ENCODE measurements at regions not wholly inside any gene's neighbourhood (a gene's known extent, or its start where the extent isn't known, plus 50 kb on each side); places are given as distances from the start of the nearest gene placed in this dataset.
A peak's percentile ranks its signal among the peaks of the same experiment; 100 is the strongest.
"Not testable (repeated sequence)": the region's sequence is repeated elsewhere in the genome, so short reads cannot be mapped to it uniquely, and the experiment has no call there.

GRCh38 chr3:82410366-82410765 is 648.9 kb upstream of the GBE1 start:
- DNase-seq (ENCODE audit: low read depth): no peak

DNA sequence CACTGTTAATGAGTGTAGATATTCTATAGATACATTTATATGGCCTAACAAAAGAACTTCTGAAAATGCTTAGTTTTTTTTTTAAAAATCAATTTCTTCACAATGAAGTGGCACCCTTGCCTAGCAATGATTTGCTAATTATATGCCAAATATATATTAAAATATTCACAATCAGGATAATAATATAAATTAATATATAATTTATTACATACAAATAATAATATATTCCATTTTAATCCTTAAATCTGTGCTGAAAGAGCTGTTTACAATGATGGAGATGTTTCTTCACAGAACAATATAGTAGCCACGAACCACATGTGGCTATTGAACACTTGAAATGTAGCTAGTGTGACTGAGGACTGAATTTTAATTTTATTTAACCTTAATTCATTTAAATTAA is 648.4 kb upstream of the GBE1 start:
- no peak for DNase-seq (ENCODE audit: low read depth)

DNA sequence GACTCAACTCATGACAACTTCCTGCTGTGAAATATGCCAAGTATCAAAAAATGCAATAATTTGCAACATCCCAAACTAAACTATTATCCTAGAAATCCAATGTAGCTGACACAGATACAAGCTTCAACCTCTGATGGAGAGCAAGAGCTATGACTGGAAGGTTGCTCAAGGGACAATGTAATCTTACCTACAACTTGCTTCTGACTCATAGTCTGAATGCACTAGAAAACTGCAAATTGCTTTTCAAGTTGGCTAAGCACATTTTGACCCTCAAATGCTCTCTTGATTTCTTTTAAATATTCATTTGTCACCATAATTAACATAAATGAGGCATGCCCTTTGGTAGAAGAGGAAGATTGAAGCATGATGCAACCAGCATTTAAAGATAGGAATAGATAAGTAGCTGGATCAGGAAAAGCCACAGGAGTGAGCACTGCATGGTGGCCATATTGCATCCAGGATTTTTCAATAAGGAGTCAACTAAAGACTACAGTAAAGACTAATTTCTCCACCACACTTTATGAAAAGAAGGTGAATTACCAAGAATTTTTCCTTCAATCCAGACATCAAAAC is 630.8 kb upstream of the GBE1 start:
- no peak for DNase-seq (ENCODE audit: low read depth)

DNA sequence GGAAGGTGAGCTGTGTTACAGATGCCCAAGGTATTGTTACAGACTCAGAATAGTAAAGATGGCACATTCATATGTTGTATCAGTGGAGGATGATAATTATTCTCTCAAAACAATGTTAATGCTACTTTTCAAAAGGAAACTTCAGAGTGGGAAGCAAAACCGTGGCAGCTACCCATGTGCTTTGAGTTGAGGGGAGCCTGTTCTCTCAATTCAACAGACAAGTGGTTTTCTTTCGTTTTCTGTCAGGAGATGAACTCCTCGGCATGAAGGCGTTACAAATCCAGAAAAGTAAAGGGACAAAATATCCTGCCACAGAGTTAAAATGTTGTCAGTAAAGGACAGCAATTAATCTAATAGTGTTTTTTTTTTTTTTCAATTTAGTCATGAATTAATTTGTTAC is 629.4 kb upstream of the GBE1 start:
- DNase-seq (ENCODE audit: low read depth): no peak

DNA sequence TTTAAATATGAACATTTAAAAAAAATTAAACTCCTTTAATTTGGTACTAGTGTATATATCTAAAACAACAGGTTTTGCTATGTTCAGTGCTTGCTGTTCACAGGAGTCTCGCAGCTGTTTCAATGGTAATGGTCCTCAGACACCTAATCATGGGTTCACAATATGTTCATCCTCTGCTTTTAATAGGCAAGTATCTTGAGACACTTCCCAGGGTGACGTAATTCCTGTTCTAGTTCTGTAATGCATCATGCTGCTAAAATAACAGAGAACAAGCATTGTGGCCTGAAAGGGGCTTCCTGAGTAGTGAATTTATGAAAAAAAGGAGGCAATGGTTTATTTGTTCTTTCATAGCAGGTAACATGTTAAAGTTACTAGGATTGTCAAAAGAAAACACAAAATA is 625.2 kb upstream of the GBE1 start:
- no peak for DNase-seq (ENCODE audit: low read depth)

DNA sequence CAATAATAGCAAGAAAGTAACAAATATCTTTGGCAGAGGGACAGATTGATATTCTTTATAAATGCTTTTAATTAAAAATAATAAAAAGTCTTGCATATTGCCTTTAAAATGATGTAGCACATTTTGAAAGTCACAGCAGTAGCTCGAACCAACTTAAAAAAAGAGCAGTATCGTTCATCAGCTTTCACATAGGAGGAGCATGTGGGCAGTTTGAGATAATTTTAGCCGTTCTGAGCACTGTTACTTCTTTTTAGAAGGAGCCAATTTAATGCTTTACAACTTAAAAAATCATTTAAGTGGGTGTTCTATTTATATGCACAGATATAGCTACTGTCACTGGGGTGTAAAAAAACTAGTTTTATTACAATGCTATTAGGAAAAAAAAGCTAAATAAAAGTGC is 622.7 kb upstream of the GBE1 start:
- DNase-seq (ENCODE audit: low read depth): no peak

GRCh38 chr3:82382831-82383230 is 621.4 kb upstream of the GBE1 start:
- no peak for DNase-seq (ENCODE audit: low read depth)

DNA sequence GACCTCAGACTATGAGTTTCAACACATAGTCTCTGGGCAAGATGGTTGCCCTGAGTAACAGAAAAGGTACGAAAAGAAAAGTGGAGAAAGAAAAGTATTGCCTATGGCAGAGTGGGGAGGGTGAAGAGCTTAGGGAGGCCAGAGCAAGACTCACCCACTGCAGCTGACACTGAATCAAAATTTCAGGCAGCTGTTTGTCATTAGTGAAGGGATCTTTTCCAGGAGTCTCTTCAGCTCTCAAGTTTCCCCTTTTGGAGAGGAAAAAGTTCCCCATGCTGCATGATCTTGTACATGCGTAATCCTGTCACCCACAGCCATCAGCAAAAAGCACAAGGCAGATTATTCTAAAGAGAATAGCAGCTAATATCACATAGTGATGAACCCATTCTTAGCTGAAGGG is 616.9 kb upstream of the GBE1 start:
- peak; percentile 38 for DNase-seq (ENCODE audit: low read depth)

- DNase-seq (ENCODE audit: low read depth): no peak
These were observed 615.4 kb upstream of the GBE1 start for GRCh38 chr3:82376883-82377282.

DNA sequence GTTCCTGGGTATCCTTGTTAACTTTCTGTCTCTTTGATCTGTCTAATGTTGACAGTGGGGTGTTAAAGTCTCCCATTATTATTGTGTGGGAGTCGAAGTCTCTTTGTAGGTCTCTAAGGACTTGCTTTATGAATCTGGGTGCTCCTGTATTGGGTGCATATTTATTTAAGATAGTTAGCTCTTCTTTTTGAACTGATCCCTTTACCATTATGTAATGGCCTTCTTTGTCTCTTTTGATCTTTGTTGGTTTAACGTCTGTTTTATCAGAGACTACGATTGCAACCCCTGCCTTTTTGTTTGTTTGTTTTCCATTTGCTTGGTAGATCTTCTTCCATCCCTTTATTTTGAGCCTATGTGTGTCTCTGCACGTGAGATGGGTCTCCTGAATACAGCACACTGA is 612.4 kb upstream of the GBE1 start:
- DNase-seq (ENCODE audit: low read depth): not testable (repeated sequence)

- DNase-seq (ENCODE audit: low read depth): no peak
These were observed 603.4 kb upstream of the GBE1 start for GRCh38 chr3:82364827-82365226.

DNA sequence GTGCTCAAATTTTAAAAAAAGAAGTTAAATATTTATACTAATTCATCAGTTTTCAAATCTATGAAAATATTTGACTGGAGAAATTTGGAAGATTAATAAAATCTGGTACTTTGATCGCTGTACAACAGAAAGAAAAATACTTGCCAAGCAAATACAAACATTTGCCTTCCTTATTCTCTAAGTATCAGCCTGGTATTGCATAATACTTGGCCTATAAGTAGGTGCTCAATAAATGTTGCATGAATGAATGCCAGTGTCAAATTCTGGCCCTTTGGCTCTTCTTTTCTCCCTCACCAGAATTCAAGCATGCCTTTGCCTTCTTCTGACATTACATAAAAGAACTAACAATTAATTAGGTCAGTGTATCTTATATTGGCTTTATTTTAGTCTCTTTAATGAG is 601.7 kb upstream of the GBE1 start:
- DNase-seq (ENCODE audit: low read depth): no peak

DNA sequence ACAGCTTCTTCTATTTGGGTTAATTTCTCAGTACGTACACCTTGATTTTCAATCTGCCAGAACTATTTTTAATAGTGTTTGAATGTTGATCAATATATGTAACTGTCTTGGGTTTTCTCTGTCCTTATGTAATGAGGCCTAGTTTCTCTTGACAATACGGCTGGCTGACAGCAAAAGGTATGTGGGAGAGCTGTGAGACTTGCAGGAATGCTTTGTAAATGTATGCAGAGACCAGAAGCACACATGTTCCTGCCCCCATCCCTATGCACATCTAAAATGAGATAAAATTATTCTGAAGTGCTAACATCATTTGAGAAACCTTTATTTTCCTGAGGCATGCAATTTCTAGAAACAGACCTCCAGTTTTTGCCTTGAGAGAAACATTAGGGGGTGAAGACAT is 593.8 kb upstream of the GBE1 start:
- no peak for DNase-seq (ENCODE audit: low read depth)

DNA sequence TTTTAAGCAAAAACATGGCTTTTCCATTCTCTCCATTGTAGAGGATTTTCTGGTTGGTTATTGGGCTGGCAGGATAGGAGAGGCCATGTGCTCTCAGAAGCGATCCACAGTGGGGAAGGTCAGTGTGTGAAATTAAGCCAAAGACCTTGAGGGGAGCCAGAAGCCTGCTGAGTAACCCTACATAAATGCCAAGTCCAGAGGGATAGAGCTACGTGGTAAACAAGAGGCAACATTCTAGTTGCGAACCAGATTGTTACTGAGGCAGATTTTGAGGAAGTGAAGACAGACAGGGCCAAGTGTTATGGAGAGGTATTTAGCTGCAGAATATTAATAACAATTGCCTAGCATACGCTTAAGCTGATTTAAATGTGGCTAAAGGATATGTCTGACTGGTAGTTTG is 592.8 kb upstream of the GBE1 start:
- no peak for DNase-seq (ENCODE audit: low read depth)

- DNase-seq (ENCODE audit: low read depth): peak; percentile 5
These were observed 592.1 kb upstream of the GBE1 start for GRCh38 chr3:82353306-82354171.

- DNase-seq (ENCODE audit: low read depth): no peak
These were observed 586.1 kb upstream of the GBE1 start for GRCh38 chr3:82347585-82347984.

GRCh38 chr3:82342521-82342920 is 581.1 kb upstream of the GBE1 start:
- no peak for DNase-seq (ENCODE audit: low read depth)

- DNase-seq (ENCODE audit: low read depth): no peak
These were observed 567.9 kb upstream of the GBE1 start for GRCh38 chr3:82329300-82329699.

GRCh38 chr3:82311901-82312300 is 550.5 kb upstream of the GBE1 start:
- no peak for DNase-seq (ENCODE audit: low read depth)

- no peak for DNase-seq (ENCODE audit: low read depth)
These were observed 547.3 kb upstream of the GBE1 start for GRCh38 chr3:82308755-82309154.

GRCh38 chr3:82306189-82306588 is 544.7 kb upstream of the GBE1 start:
- no peak for DNase-seq (ENCODE audit: low read depth)

DNA sequence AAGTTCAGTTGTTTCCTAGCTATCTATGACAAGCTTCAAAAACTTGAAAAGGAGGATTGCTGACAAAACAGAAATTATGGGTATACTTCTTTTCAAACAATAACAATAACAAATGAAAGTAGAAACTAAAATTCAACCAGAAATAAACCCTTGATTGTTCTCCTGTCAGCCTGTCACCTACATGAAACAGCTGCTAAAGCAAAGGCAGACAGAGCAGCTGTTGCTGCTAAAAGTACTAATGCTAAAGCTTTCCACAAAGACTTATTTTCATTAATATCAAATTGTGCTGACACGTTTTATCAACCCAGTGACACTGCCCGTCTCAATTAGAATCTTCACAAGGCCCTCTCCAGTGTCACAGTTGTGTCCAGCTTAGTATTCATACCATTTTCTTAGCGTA is 533.2 kb upstream of the GBE1 start:
- no peak for DNase-seq (ENCODE audit: low read depth)

GRCh38 chr3:82293867-82294266 is 532.4 kb upstream of the GBE1 start:
- DNase-seq (ENCODE audit: low read depth): no peak

GRCh38 chr3:82293435-82293834 is 532.0 kb upstream of the GBE1 start:
- DNase-seq (ENCODE audit: low read depth): no peak

Data from fibroblast of gingiva (primary cell).